ENCODE measurements at regions not wholly inside any gene's neighbourhood (a gene's known extent, or its start where the extent isn't known, plus 50 kb on each side); places are given as distances from the start of the nearest gene placed in this dataset.
A peak's percentile ranks its signal among the peaks of the same experiment; 100 is the strongest.
"Not testable (repeated sequence)": the region's sequence is repeated elsewhere in the genome, so short reads cannot be mapped to it uniquely, and the experiment has no call there.

- TF ChIP-seq EZH2 (IDR thresholded peaks at IDR 0.05; ENCODE audit: borderline replicate concordance, low read depth, low read length, poor library complexity, severe bottlenecking), result no peak
- no peak for TF ChIP-seq CTCF (conservative IDR thresholded peaks at IDR 0.05; ENCODE audit: low read depth, low read length)
- H3K4me3 ChIP-seq (ENCODE audit: low read depth, low read length, poor library complexity, severe bottlenecking), result no peak overlapping the region
- H3K36me3 ChIP-seq (ENCODE audit: insufficient read depth, low read length, poor library complexity, severe bottlenecking), result no peaks in the 10 kb centered on the region
- intact Hi-C loops (cut with micrococcal nuclease; ENCODE audit: unreplicated experiment), result no loop called here
- CTCF ChIA-PET, result no interaction called here
- no peaks in the 10 kb centered on the region for H3K27me3 ChIP-seq (replicated peaks; ENCODE audit: insufficient read depth, low read depth, low read length, poor library complexity)
- BruUV-seq (replicated peaks), result no TSS peak
- H3K27ac ChIP-seq (ENCODE audit: low read depth, low read length, poor library complexity, severe bottlenecking), result no peak overlapping the region
- peak; percentile 34 for DNase-seq (ENCODE audit: low spot score)
- H3K9me3 ChIP-seq (ENCODE audit: low read depth, low read length, poor library complexity, severe bottlenecking), result no peaks in the 10 kb centered on the region
- POLR2A ChIA-PET (ENCODE audit: low non-redundant PET), result no interaction called here
- H3K4me1 ChIP-seq (ENCODE audit: insufficient read depth, low read length, poor library complexity, severe bottlenecking), result peaks cover 14% of the 10 kb centered on the region
Observed at GRCh38 chr4:19187691-19188090, 1064.0 kb upstream of the SLIT2 start.

- ChIA-PET POLR2A (ENCODE audit: low non-redundant PET) (no interaction called here), CTCF (no interaction called here)
- no peaks in the 10 kb centered on the region for H3K36me3 ChIP-seq (ENCODE audit: insufficient read depth, low read length, poor library complexity, severe bottlenecking)
- no TSS peak for BruUV-seq (replicated peaks)
- no peak for TF ChIP-seq EZH2 (IDR thresholded peaks at IDR 0.05; ENCODE audit: borderline replicate concordance, low read depth, low read length, poor library complexity, severe bottlenecking)
- no peak for TF ChIP-seq CTCF (conservative IDR thresholded peaks at IDR 0.05; ENCODE audit: low read depth, low read length)
- peaks cover 14% of the 10 kb centered on the region for H3K4me1 ChIP-seq (ENCODE audit: insufficient read depth, low read length, poor library complexity, severe bottlenecking)
- no peak overlapping the region for H3K27ac ChIP-seq (ENCODE audit: low read depth, low read length, poor library complexity, severe bottlenecking)
- H3K4me3 ChIP-seq (ENCODE audit: low read depth, low read length, poor library complexity, severe bottlenecking), result no peak overlapping the region
- no peak for DNase-seq (ENCODE audit: low spot score)
- intact Hi-C loops (cut with micrococcal nuclease; ENCODE audit: unreplicated experiment), result no loop called here
- H3K9me3 ChIP-seq (ENCODE audit: low read depth, low read length, poor library complexity, severe bottlenecking), result no peaks in the 10 kb centered on the region
- no peaks in the 10 kb centered on the region for H3K27me3 ChIP-seq (replicated peaks; ENCODE audit: insufficient read depth, low read depth, low read length, poor library complexity)
Observed at GRCh38 chr4:19187096-19187495, 1064.6 kb upstream of the SLIT2 start.

GRCh38 chr4:19181631-19182030 lies 1070.1 kb upstream of the SLIT2 start:
- H3K27ac ChIP-seq (ENCODE audit: low read depth, low read length, poor library complexity, severe bottlenecking); DNase-seq (ENCODE audit: low spot score); BruUV-seq (replicated peaks); CTCF ChIA-PET; H3K4me1 ChIP-seq (ENCODE audit: insufficient read depth, low read length, poor library complexity, severe bottlenecking); H3K9me3 ChIP-seq (ENCODE audit: low read depth, low read length, poor library complexity, severe bottlenecking); H3K4me3 ChIP-seq (ENCODE audit: low read depth, low read length, poor library complexity, severe bottlenecking); H3K36me3 ChIP-seq (ENCODE audit: insufficient read depth, low read length, poor library complexity, severe bottlenecking); intact Hi-C loops (cut with micrococcal nuclease; ENCODE audit: unreplicated experiment); H3K27me3 ChIP-seq (replicated peaks; ENCODE audit: insufficient read depth, low read depth, low read length, poor library complexity); POLR2A ChIA-PET (ENCODE audit: low non-redundant PET): not testable (repeated sequence)

GRCh38 chr4:19178835-19179234 lies 1072.9 kb upstream of the SLIT2 start:
- intact Hi-C loops (cut with micrococcal nuclease; ENCODE audit: unreplicated experiment), result loop anchor here (5.0 kb wide), 1 partner anchor 503 kb away; no protein-coding TSS in a partner anchor
- CTCF ChIA-PET, result no interaction called here
- POLR2A ChIA-PET (ENCODE audit: low non-redundant PET), result no interaction called here
- no peaks in the 10 kb centered on the region for H3K27me3 ChIP-seq (replicated peaks; ENCODE audit: insufficient read depth, low read depth, low read length, poor library complexity)
- H3K9me3 ChIP-seq (ENCODE audit: low read depth, low read length, poor library complexity, severe bottlenecking), result no peaks in the 10 kb centered on the region
- DNase-seq (ENCODE audit: low spot score), result no peak
- H3K36me3 ChIP-seq (ENCODE audit: insufficient read depth, low read length, poor library complexity, severe bottlenecking), result no peaks in the 10 kb centered on the region
- H3K27ac ChIP-seq (ENCODE audit: low read depth, low read length, poor library complexity, severe bottlenecking), result no peak overlapping the region
- H3K4me3 ChIP-seq (ENCODE audit: low read depth, low read length, poor library complexity, severe bottlenecking), result no peak overlapping the region
- TF ChIP-seq CTCF (conservative IDR thresholded peaks at IDR 0.05; ENCODE audit: low read depth, low read length) (no peak), EZH2 (IDR thresholded peaks at IDR 0.05; ENCODE audit: borderline replicate concordance, low read depth, low read length, poor library complexity, severe bottlenecking) (no peak)
- H3K4me1 ChIP-seq (ENCODE audit: insufficient read depth, low read length, poor library complexity, severe bottlenecking), result no peaks in the 10 kb centered on the region
- BruUV-seq (replicated peaks), result no TSS peak
